ENCODE measurements at regions not wholly inside any gene's neighbourhood (a gene's known extent, or its start where the extent isn't known, plus 50 kb on each side); places are given as distances from the start of the nearest gene placed in this dataset.

DNA sequence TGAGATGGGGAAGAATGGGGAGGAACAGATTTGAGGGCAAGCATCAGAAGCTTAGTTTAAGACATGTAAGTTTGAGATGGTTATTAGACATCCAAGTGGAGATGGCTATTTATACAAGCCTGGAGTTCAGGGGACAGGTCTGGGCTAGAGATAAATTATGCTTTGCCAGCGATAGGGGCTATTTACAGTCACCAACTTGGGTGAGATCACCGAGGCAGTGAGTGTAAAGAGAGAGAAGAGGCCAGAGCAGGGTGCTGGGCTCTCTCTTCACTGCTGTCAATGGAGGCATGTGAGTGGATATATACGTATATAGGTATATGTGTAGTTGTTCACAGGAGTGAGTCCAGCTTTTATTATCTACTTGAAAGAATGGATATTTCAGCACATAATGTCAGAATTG lies 81.0 kb downstream of the QPCT start:
- DNase-seq (ENCODE audit: low read depth in 2 of 2, low spot score in 1 of 2) = no peak

DNA sequence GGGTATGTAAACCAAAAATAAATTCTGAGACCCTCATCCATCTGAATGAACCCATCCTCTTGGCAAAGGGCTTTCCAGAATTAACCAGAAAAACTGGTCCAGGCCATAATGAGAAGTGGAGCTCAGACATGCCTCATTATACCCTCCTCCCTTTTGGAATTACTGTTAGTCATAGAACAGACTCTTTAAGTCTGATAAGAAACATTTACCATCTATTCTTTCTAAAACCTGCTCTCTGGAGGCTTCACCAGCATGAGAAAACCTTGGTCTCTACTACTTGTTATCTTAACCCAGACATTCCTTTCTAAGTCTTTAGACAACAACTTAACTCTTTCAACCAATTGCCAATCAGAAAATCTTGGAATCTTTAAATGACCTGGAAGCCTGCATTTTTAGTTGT lies 82.8 kb downstream of the QPCT start:
- DNase-seq (ENCODE audit: low read depth in 2 of 2, low spot score in 1 of 2) = no peak

DNA sequence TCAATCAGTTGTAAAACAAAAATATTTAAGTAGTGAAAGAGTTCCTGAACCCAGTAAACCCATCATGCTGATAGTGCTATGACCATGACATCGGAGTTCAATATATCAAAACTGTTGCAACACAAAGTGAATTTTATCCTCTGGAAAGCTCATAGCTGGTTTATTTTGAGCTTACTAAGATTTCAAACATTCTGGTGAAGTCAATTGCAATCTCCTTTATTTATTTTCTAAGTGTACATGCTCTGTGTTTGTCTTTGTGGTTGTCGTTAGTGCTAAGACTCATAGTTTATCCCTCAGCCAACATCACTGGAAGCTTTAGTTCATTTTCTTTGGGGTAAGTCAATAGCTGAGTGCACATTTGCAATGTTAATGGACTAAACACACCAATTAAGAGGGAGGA lies 91.9 kb downstream of the QPCT start:
- no peak for DNase-seq (ENCODE audit: low read depth in 2 of 2, low spot score in 1 of 2)

DNA sequence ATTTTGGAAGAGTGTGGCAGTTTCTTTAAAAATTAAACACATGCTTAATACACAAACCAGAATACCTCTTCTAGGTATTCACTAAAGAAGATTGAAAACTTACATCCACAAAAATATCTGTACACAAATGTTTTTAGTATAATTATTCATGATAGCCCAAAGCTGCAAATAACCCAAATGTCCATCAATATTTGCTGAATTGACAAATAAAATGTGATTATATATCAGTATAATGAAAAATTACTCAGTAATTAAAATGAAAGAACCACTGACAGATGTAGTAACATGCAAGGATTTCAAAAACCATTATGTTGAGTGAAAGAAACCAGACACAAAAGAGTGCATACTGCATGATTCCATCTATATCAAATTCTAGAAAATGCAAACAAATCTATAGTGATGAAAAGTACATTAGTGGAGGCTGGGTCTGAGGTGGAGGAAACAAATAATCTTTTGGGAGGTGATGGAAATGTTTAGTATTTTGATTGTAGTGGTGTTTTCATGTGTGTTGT lies 94.8 kb downstream of the QPCT start:
- DNase-seq (ENCODE audit: low read depth in 2 of 2, low spot score in 1 of 2) = no peak

DNA sequence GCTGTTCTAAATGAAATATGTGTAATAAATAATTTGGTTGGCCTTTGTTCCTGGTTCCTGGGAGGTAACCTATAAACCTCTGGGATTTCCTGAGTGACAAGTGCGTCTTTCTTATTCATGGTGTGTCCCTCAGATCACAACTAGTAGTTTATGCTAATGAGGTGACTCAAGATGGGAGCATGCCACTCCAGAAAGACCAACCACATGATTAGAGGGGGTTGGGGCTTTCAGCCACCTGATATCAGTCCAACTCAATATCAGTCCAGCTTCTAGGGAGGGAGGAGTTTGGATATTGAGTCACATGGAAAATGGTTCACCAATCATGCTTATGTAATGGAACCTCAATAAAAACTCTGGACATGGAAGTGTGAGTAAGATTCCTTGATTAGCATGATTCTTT lies 96.6 kb downstream of the QPCT start:
- DNase-seq (ENCODE audit: low read depth in 2 of 2, low spot score in 1 of 2) = no peak

DNA sequence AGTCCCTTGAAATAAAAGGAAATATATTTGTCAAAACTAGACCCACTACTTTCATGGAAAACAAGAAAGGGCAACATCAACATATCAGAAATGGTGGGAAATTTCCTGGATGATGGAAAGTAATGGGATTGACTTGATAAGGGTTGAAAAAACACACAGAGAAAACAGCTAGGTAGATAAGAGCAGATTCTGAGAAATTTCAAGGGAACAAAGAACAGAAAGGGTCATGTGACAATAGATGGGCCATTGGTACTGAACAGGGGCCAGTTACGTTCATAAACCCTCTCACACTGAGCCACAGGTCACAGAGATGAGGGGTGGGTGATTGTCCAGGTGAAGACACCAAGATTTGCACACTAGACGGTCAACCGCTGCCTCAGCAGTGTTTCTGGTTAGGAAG lies 98.7 kb downstream of the QPCT start:
- DNase-seq (ENCODE audit: low read depth in 2 of 2, low spot score in 1 of 2) = no peak

DNA sequence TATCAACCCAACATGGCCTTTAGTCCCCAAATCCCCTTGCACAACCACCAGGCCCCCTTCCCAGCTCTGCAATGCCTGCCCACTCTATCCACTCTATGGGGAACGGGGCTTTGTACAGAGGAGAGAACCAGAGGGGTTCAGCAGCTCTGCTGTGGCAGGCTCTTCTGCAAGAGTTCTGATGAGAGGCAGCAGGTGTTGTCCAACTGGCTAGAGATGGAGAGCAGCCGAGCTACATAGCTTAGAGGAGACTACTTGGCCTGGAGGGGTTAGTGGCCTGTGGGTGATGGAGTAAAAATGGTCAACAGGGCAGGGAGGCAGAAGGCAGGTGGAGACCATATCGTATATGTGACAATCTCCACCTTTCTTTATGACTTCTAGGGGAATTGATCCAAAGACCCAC lies 103.0 kb downstream of the QPCT start:
- no peak for DNase-seq (ENCODE audit: low read depth in 2 of 2, low spot score in 1 of 2)

DNA sequence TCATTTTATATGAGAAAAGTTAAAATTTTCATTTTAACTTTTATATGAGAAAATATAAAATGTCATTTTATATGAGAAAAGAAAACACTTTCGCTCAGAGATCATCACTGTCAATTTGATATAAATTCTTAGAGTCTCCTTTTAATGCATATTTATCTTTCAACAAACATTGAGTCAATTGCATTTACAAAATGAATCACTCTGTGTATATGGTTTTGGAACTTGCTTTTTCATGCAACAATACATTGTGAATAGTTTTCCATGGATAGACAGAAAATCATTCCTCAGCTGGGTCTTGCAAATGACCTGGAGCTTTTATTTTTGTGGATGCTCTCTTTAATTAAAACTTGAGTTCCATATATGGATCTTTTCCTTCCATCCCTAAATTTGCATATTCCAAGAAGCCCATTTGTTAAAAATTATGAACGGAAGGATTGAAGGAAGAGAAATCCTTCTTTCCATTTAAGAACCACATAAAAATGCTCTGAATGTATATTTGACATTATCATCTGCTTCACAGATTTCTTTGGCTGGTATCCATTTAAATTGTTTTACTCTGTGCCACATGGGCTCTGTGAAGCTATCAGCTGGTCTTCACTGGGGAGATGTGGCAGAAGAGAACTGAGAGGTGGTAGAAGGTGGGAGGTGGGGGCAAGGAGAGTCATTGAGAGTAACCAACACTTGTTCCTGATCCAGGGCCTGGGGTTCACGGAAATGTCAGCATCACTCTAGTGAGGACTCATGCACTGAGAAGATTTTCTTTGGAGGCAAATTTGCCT lies 104.1 kb downstream of the QPCT start:
- DNase-seq (ENCODE audit: low read depth in 2 of 2, low spot score in 1 of 2) = no peak

DNA sequence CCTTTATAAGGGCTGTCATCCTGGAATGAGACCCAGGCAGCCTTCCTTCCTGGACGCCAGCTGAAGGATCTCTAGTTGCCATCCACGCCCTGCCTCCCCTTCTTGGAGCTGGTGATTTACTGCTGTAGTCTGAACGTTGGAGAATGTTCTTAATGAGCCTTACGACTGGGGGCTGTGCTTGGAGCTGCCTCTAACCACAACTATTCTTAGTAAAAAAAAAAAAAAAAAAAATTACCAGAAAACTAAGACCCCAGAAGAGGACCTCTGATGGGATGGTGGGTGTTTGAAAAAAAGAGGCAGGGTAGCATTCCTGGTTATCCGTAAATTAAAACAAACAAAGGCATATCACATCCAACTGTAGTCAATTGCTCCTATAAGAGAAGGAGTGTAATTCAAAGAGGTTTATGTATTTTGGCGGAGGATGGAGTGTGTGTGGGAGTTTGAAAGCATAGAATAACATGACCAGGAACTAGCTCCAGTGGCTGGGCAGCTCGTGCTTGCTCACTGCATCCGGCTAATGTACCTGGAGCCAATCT lies 105.4 kb downstream of the QPCT start:
- no peak for DNase-seq (ENCODE audit: low read depth in 2 of 2, low spot score in 1 of 2)

DNA sequence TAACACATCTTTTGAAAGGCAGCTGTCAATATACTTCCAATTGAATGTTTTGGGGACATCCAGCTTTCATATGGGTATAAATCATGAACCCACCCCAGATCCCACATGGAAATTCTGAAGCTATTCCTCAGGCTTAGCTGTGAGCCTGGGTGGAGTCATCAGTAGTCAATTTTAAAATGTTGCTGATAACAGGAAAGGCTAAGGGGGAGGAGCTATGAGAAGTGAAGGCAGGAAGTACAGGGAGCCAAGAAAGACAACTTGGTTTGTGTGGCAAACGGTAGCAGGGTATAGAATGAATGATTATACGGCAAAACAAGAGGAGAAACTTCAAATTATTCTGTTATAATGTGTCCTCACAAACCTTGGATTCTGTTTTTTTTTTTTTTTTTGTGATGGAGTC lies 108.6 kb downstream of the QPCT start:
- no peak for DNase-seq (ENCODE audit: low read depth in 2 of 2, low spot score in 1 of 2)

DNA sequence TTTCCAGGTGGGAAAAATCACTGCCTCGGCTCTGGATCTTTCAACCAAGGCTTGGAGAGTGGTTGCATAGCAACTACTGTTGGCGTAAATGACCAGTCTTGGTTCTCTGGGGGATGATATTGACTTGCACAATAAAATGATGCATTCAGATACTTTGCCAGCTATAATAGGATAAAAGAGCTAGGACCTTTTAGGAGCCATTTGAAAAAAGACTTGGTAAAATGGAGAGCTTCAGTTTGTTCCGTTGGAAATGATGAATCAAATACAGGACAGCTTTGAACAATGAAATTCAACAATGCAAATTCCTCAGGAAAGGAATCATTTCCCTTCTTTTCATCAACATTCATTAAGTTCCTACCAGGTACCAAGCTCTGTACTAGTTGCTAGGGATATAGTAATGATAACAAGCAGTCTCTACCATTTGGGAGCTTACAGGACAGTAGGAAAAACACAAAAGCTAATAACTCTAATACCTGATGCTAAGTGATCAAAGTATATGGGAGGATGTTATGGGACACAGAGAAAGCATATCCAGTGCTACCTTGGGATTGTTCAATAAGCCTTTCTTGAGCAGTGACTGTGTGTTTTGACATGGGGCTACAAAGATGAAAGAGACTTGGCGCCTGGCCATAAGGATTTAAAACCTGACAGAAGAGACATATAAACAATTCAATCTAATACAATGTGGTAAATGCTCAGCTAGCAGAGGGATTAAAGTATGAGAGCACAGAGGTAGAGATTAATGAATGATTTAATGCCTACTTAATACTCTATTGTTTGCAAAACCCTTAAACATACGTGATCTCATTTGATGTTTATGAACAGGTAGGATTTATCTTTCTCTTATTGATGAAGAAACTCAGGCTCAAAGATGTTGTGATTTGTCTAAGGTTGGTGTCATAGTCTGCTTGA lies 110.7 kb downstream of the QPCT start:
- DNase-seq (ENCODE audit: low read depth in 2 of 2, low spot score in 1 of 2) = no peak

DNA sequence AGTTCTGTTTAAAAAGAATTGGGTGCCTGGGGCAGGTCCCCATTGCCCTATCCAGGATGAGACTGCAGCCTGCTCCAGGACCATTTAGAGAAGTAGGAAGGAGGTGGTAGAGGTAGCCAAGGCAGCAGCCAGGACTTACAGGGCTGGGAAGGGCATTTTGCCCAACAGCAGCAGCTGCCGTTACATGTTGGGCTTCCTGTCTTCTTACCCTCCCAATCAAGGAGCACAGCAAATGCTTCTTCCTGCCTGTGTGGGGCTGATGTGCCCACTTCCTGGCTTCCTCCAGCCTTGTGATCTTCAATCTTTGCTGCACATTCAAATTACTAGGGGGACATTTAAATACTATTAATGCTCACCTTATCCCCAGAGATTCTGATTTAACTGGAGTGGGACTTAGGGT lies 112.0 kb downstream of the QPCT start:
- DNase-seq (ENCODE audit: low read depth in 2 of 2, low spot score in 1 of 2) = no peak

DNA sequence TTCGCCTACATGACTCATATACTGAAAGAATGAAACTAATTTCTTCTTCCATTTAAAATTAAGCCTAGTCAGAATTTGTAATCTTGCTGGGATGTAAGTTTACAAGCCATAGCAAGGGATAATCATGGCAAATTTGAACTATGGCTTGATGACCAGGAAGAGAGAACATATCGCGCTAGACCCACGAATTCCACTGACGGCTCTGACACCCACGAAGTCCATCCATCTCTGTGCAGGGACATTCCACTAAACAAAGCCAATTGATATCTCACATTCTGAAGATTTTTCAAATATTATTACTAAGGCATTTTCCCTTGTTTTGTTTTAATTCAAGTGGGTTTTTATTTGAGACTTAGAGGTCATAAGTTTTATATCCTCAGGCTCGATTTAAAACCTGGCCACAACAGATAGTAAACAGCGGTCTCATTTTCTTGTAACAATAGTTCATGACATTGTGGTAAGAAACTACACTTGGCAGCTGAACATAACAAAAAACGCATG lies 113.0 kb downstream of the QPCT start:
- DNase-seq (ENCODE audit: low read depth in 2 of 2, low spot score in 1 of 2) = no peak

DNA sequence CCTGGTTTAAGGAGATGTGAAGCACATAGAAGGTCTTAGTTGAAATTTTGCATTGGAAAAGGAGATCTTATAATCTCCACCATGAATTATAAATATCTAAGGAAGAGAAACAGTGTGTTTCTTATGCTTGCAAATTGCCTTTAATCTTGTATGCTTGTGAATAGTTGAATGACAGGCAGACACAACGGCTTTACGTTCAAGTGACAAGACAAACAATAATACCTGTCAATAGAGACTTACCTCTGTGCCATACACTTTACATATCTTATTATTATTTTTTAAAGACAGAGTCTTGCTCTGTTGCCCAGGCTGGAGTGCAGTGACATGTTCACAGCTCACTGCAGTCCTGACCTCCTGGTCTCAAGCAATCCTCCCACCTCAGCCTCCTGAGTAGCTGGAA lies 113.7 kb downstream of the QPCT start:
- no peak for DNase-seq (ENCODE audit: low read depth in 2 of 2, low spot score in 1 of 2)

DNA sequence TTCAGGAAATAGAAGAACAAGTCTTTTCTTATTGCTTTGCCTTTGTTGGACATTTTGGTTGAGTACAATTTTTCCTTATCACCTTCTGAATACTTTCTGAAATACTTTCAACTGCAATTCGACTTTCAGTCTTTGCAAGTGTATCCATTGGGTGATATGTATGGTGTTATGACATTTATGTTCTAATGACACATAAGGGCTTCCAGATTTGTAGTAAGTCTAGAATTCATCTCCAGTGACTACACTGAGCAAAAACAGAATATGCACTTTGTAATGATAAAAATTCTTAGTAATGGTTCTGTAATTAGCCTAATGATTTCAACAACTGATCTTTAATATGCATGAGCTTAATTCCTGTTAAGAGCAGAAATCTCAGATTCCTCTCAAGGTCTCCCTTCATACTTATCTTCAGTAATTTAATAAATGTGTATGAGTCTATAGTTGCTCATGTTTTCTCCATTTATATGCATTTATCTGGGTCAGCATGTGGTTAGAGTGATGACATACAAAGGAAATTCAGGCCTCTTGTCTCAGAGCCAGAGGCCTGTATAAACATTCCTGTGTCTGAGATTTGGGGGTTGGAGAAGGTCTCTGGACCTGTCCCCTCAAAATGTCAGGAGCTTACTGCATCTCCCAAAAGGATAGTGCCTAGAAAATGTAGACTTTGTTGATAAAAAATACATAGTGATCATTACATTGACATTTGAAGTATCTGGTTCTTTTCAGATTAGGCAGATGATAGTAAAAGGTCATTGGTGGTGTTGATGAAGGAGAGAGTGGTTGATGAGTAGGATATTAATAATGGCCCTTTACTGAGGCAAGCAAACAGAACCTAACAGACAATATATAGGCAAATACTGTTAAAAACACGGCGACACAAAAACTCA lies 114.9 kb downstream of the QPCT start:
- DNase-seq (ENCODE audit: low read depth in 2 of 2, low spot score in 1 of 2) = no peak

DNA sequence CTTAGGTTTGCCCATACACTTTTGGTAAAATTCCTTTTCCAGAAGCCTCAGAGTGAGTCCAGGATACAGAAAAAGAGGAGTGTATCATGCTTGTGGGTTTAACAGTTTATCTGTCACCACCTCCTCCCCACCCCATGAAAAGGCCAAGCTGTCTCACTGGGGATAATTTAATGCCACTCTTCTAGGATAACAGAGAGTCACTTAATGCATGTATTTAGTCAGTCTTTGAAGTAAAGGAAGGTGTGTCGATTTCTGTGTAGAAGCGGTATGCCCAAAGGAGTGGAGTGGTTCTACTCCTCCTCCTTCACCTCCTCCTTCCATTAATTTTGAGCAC lies 116.4 kb downstream of the QPCT start:
- no peak for DNase-seq (ENCODE audit: low read depth in 2 of 2, low spot score in 1 of 2)

DNA sequence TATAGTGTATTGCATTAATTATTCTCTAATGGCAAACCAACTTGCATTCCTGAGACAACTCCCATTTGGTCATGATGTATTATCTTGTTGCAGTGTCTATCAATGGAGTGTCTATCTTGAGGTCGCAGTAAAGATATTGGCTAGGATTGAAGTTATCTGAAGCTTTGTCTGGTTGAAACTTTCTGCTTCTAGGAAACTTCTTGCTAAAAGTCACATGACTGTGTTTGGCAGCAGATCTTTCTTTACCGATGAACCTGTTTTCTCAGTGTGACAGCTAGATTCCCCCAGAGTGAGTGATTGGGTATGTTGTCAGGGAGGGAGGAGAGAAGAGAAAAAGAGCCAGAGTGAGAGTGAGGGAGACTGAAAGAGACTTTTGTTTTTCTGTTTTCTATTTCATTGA lies 119.6 kb downstream of the QPCT start:
- no peak for DNase-seq (ENCODE audit: low read depth in 2 of 2, low spot score in 1 of 2)

DNA sequence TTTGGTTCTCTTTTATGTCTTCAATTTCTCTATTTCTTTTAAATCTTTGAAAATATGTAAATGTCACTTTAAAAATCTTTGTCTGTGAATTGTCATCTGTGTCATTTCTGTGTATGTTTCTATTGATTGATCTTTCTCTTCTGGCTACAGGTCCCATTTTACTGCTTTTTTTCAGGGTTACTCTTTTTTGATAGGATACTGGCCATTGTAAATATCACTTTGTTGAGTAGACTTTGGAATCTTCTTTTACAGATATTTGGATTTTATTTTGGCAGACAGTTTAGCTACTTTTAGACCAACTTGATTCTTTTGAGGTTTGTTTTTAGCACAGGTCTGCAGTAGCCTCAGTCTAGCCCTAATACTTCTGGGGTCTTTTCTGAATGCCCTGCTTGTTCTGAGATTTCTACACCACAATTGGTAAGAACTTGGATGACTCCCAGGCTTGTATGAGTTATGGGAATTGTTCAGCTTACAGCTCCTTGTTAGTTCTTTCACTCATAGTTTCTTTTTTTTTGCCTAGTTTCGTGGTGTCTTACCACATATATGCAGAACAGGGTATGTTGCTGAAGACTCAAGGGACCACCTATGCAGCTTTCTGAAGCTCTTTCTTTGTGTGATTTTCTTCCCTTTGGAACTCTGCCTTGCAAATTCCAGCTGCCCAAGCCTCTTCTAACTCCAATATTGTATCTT lies 122.2 kb downstream of the QPCT start:
- no peak for DNase-seq (ENCODE audit: low read depth in 2 of 2, low spot score in 1 of 2)

DNA sequence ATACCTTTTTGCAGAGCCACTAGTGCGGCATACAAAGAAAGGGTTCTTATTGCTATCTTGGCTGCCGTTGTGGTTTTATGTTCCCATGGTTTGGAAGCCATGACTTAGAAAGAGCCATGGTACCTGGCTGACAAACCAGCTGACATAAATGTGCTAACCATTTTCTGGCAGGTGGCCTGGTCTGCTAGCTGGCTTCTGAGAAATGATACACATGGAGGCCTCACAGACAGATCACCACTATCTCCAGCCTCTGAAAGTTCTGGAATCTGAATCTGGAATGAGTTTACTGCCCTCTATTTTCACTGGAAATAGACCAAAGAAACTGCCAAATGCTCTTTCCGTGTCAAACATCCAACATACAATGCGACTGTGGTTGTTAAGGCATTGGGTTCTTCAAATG lies 123.7 kb downstream of the QPCT start:
- no peak for DNase-seq (ENCODE audit: low read depth in 2 of 2, low spot score in 1 of 2)

DNA sequence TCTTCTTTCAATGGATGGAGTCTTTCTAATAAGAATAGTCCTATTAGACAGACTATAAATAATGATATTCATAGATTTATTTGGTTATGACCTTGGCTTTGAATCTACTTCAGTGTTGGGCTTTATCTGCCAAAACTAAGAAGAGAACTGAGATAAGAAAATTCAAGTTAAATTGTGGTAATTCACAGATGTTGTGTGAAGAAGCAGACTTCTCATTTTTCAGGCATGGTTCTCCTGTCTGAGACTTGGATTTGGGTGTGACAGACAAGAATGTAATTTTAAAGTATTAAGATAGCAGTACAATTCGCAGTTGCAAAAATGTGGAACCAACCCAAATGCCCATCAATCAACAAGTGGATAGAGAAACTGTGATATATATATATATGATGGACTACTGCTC lies 124.7 kb downstream of the QPCT start:
- DNase-seq (ENCODE audit: low read depth in 2 of 2, low spot score in 1 of 2) = no peak

All from stimulated activated CD8-positive, alpha-beta memory T cell treated with anti-CD3 and anti-CD28 coated beads, Interleukin-4, amount 100 ng/mL, for 4 hours (primary cell).